HEK293 (cell line): ENCODE measurements at regions not wholly inside any gene's neighbourhood (a gene's known extent, or its start where the extent isn't known, plus 50 kb on each side); places are given as distances from the start of the nearest gene placed in this dataset.
A peak's percentile ranks its signal among the peaks of the same experiment; 100 is the strongest.

Source experiments
- CTCF ChIA-PET: fragments of 350-600 bp; formaldehyde crosslinking; extraction: SDS; loops from one replicate; lab custom pipeline; 2021; ENCODE audit warnings: antibody characterized with exemption; lab: Yijun Ruan, JAX
- POLR2A ChIA-PET: fragments of 300-600 bp; formaldehyde crosslinking; extraction: SDS; loops from one replicate; lab custom pipeline; 2020; ENCODE audit warnings: antibody characterized with exemption, inconsistent platforms; lab: Yijun Ruan, JAX
- H3K27ac ChIP-seq: fragments of 200-500 bp; sonication (Bioruptor generic); 2 replicates; pipeline ENCODE4 v1.5.1; 2014; ENCODE audit warnings: low read depth, low read length, control low read depth, inconsistent platforms; ENCODE audit errors: extremely low read depth
- H3K36me3 ChIP-seq, 2 experiments: fragments of 200-500 bp in 1 of 2; sonication (Bioruptor generic) in 1 of 2; 1 replicate in 1 of 2; 2 replicates in 1 of 2; pipeline ENCODE4 v1.5.1; 2014 to 2017; ENCODE audit warnings: inconsistent platforms in 2 of 2, low read length in 2 of 2; ENCODE audit not compliant: control insufficient read depth in 2 of 2, insufficient read depth in 1 of 2
- H3K4me1 ChIP-seq: fragments of 200-500 bp; sonication (Bioruptor generic); 2 replicates; pipeline ENCODE4 v1.5.1; 2014; ENCODE audit warnings: mild to moderate bottlenecking, low read length, inconsistent platforms; ENCODE audit not compliant: control insufficient read depth, insufficient read depth
- H3K4me3 ChIP-seq: 2 replicates; pipeline ENCODE4 v1.5.1; 2011; ENCODE audit warnings: low read depth, mild to moderate bottlenecking, control low read depth, low read length, moderate library complexity
- H3K9me3 ChIP-seq: fragments of 200-500 bp; sonication (Bioruptor generic); 2 replicates; pipeline ENCODE4 v1.5.1; 2014; ENCODE audit warnings: low read depth, low read length, inconsistent platforms; ENCODE audit not compliant: control insufficient read depth, insufficient read depth
- GLIS2 ChIP-seq: fragments of 450-650 bp; formaldehyde crosslinking; IDR thresholded peaks from 2 replicates; pipeline ENCODE4 v1.5.1; 2016; ENCODE audit warnings: missing biosample characterization, missing genetic modification characterization
- MEIS1 ChIP-seq: sonication (generic); formaldehyde crosslinking; IDR thresholded peaks from 2 replicates; pipeline ENCODE4 v1.8.1; 2022; ENCODE audit warnings: missing genetic modification reagents, mild to moderate bottlenecking, borderline replicate concordance
- PRDM10 ChIP-seq: fragments of 450-650 bp; formaldehyde crosslinking; IDR thresholded peaks from 2 replicates; pipeline ENCODE4 v1.5.1; 2016; ENCODE audit warnings: missing biosample characterization, missing genetic modification characterization
- PRDM4 ChIP-seq: fragments of 450-650 bp; formaldehyde crosslinking; IDR thresholded peaks from 2 replicates; pipeline ENCODE4 v1.5.1; 2017; ENCODE audit warnings: missing biosample characterization, missing genetic modification characterization
- YY2 ChIP-seq: fragments of 450-650 bp; formaldehyde crosslinking; IDR thresholded peaks from 2 replicates; pipeline ENCODE4 v1.5.1; 2016; ENCODE audit warnings: missing biosample characterization, missing genetic modification characterization
- ZBTB44 ChIP-seq: fragments of 450-650 bp; IDR thresholded peaks from 2 replicates; pipeline ENCODE4 v1.5.1; 2018; ENCODE audit warnings: missing biosample characterization, mild to moderate bottlenecking, missing genetic modification characterization
- ZBTB6 ChIP-seq: fragments of 450-650 bp; formaldehyde crosslinking; IDR thresholded peaks from 2 replicates; pipeline ENCODE4 v1.5.1; 2017; ENCODE audit warnings: missing biosample characterization, missing genetic modification characterization
- ZNF174 ChIP-seq: fragments of 450-650 bp; formaldehyde crosslinking; IDR thresholded peaks from 2 replicates; pipeline ENCODE4 v1.5.0; 2017; ENCODE audit warnings: missing biosample characterization, mild to moderate bottlenecking, missing genetic modification characterization
- ZNF2 ChIP-seq: fragments of 450-650 bp; formaldehyde crosslinking; IDR thresholded peaks from 2 replicates; pipeline ENCODE4 v1.5.1; 2016; ENCODE audit warnings: missing biosample characterization, missing genetic modification characterization
- ZNF202 ChIP-seq: fragments of 450-650 bp; formaldehyde crosslinking; IDR thresholded peaks from 2 replicates; pipeline ENCODE4 v1.5.1; 2016; ENCODE audit warnings: missing biosample characterization, missing genetic modification characterization, borderline replicate concordance
- ZNF311 ChIP-seq: fragments of 450-650 bp; formaldehyde crosslinking; IDR thresholded peaks from 2 replicates; pipeline ENCODE4 v1.5.1; 2017; ENCODE audit warnings: missing biosample characterization, missing genetic modification characterization, borderline replicate concordance
- ZNF391 ChIP-seq: fragments of 450-650 bp; formaldehyde crosslinking; IDR thresholded peaks from 2 replicates; pipeline ENCODE4 v1.5.1; 2016; ENCODE audit warnings: low read depth, missing biosample characterization, missing genetic modification characterization, borderline replicate concordance
- ZNF48 ChIP-seq: fragments of 450-650 bp; formaldehyde crosslinking; IDR thresholded peaks from 2 replicates; pipeline ENCODE4 v1.5.1; 2016; ENCODE audit warnings: missing biosample characterization, missing genetic modification characterization
- ZNF549 ChIP-seq: fragments of 450-650 bp; IDR thresholded peaks from 2 replicates; pipeline ENCODE4 v1.5.1; 2018; ENCODE audit warnings: missing biosample characterization, missing genetic modification characterization, mild to moderate bottlenecking, inconsistent platforms, moderate library complexity
- ZNF639 ChIP-seq: fragments of 450-650 bp; formaldehyde crosslinking; IDR thresholded peaks from 2 replicates; pipeline ENCODE4 v1.5.1; 2016; ENCODE audit warnings: missing biosample characterization, missing genetic modification characterization
- ZNF768 ChIP-seq: fragments of 450-650 bp; formaldehyde crosslinking; IDR thresholded peaks from 2 replicates; pipeline ENCODE4 v1.5.1; 2018; ENCODE audit warnings: missing biosample characterization, mild to moderate bottlenecking, missing genetic modification characterization
- ZNF792 ChIP-seq: fragments of 450-650 bp; formaldehyde crosslinking; IDR thresholded peaks from 2 replicates; pipeline ENCODE4 v1.5.1; 2016; ENCODE audit warnings: missing biosample characterization, missing genetic modification characterization

- ChIA-PET POLR2A (no interaction called here), CTCF (interaction anchor here (0.6 to 3.0 kb wide), 12 partner anchors 8 to 1457 kb away, joined by 3 to 21 read pairs (median 4); no protein-coding TSS in a partner anchor)
- H3K9me3 ChIP-seq: no peaks in the 10 kb centered on the region
- H3K36me3 ChIP-seq: no peaks in the 10 kb centered on the region
- no peak overlapping the region for H3K4me3 ChIP-seq
- H3K4me1 ChIP-seq: no peaks in the 10 kb centered on the region
- H3K27ac ChIP-seq: no peak overlapping the region
- TF ChIP-seq ZNF549 (tag by site-specific recombination) (no peak), ZNF768 (peak; percentile 59; the same call in 1 of the 2 replicates)
Measured at GRCh38 chr6:40804905-40805304, 217.7 kb upstream of the LRFN2 start.

GRCh38 chr6:40803897-40804702, 216.9 kb upstream of the LRFN2 start:
- no peak overlapping the region for H3K27ac ChIP-seq
- no peaks in the 10 kb centered on the region for H3K9me3 ChIP-seq
- no peak overlapping the region for H3K4me3 ChIP-seq
- ChIA-PET POLR2A (no interaction called here), CTCF (interaction anchor here (0.6 to 3.0 kb wide), 5 partner anchors 16 to 475 kb away, joined by 3 to 21 read pairs (median 5); no protein-coding TSS in a partner anchor)
- H3K4me1 ChIP-seq: no peaks in the 10 kb centered on the region
- H3K36me3 ChIP-seq: no peaks in the 10 kb centered on the region
- TF ChIP-seq GLIS2 (tag by site-specific recombination): no peak
- no peak for TF ChIP-seq ZNF48 (tag by site-specific recombination)
- no peak for TF ChIP-seq ZNF202 (tag by site-specific recombination)
- no peak for TF ChIP-seq ZNF792 (tag by site-specific recombination)
- TF ChIP-seq ZNF311 (tag by site-specific recombination): no peak
- TF ChIP-seq ZBTB6: no peak
- TF ChIP-seq ZNF2: no peak
- no peak for TF ChIP-seq ZBTB44 (tag by site-specific recombination)
- TF ChIP-seq ZNF639 (tag by site-specific recombination): no peak
- no peak for TF ChIP-seq YY2 (tag by site-specific recombination)
- no peak for TF ChIP-seq MEIS1 (CRISPR knock-in tag)
- TF ChIP-seq PRDM4: no peak
- no peak for TF ChIP-seq ZNF174 (tag by site-specific recombination)
- TF ChIP-seq PRDM10 (tag by site-specific recombination): no peak
- no peak for TF ChIP-seq ZNF391 (tag by site-specific recombination)
